ENCODE measurements at regions not wholly inside any gene's neighbourhood (a gene's known extent, or its start where the extent isn't known, plus 50 kb on each side); places are given as distances from the start of the nearest gene placed in this dataset.

DNA sequence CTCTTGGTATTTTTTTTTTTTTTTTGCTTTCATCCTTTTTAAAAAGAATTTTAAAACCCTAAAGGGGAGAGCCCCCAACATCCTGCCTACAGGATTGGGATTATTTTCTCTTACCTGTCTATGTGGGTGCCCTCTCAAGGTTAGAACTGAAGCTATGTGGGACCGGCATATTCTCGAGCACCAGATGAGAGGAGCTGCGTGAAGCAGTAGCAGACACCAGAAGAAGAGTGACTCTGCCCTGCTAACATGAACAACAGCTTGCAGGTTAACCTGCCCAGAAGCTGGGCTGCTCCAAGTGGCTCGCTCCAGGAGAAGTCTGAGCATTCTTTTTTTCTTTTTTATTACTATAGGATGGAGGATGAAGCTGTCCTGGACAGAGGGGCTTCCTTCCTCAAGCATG, 102.6 kb upstream of the SLC4A4 start:
- DNase-seq (ENCODE audit: low spot score in 2 of 2), result no peak
- no peak for FAIRE-seq

DNA sequence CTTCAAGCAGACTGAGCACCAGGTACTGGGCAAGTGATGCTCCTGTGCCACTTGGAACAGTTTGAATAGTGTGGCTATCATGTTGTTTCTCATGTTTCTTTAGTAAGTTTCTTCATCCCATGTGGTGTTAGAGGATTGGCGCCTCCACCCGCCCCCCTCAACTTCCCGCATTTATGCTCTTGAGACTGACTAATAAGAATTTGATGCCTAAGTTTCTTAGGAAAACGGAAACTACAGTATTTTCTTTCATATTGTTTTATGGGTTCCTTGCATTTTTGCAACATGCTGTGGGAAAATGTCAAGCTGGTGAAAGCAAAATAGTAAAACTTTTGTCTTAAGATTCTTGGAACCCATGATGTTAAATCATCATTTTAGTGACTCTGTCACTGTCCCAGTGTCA, 101.2 kb upstream of the SLC4A4 start:
- no peak for FAIRE-seq
- no peak for DNase-seq (ENCODE audit: low spot score in 2 of 2)

DNA sequence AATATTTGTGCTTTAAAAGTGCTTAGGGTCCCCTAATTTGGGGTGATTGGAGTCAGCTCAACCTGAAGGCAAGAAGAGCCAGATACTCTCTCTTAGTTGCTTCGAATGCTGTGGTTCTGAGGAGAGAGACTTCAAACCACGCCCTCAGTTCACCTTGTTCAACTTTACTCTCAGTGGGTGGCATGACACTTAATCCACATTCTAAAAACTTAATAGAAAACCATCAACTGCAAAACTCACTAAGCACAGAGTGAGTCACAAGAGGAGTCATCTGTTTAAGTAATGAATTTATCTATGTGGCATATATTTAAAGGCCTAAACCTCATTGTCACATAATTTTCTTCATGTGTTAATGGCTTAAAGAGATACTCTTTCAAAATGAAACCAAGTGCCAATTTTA, 99.5 kb upstream of the SLC4A4 start:
- FAIRE-seq, result no peak
- no peak for DNase-seq (ENCODE audit: low spot score in 2 of 2)

DNA sequence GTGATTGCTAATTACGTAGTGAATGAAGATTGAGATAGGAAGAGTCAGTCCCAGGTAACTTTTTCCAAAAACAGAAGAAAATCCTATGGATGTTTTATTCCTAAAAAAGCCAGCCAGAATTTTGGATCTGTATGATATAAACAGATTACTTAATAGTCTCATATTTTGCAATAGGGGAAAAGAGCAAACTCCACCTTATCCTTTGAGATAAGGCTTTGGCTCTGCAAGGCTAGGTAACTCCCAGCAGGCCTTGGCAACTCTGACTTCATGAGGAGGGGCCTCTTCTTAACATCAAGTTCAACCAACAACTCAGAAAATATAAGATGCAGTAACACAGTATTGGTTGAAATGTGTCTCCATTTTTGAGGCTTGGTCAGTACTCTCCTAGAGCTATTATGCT, 98.7 kb upstream of the SLC4A4 start:
- no peak for DNase-seq (ENCODE audit: low spot score in 2 of 2)
- FAIRE-seq, result no peak

DNA sequence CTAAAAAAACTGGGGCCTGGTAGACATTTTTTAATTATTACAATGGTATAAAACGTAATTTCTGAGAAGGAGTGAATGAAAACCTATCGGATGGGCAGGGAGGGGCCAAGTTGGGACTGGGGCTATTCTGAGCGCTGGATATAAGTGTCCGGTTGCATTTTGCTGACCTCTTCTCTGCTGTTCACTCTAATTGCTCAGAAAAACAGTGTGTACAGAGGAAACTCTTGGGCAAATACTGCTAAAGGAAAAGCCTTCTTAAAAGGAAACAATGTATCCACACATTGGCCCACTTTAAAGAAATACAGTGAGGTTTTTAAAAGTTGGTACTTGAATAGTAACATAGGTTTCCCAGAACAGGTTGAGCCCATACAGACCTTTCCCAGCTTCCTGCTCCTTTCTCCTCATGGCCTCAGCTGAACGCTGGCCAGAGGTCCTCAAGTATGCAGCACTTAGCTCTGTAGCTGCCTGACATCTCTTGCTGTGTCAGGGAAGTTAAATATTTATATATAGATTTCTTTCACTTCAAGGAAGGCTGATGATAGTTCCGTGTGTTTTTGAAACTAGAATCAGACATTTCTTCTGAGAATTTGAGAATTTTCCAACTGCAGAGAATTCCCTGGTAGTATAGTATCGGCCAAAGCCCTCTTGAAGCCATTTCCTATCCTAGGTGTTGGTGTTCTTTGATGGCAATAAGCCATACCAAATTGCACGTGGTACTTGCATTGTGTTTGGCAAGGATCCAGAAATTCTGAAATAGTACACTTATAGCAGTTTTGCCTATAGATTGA, 97.1 kb upstream of the SLC4A4 start:
- FAIRE-seq, result no peak
- DNase-seq (ENCODE audit: low spot score in 2 of 2), result no peak

DNA sequence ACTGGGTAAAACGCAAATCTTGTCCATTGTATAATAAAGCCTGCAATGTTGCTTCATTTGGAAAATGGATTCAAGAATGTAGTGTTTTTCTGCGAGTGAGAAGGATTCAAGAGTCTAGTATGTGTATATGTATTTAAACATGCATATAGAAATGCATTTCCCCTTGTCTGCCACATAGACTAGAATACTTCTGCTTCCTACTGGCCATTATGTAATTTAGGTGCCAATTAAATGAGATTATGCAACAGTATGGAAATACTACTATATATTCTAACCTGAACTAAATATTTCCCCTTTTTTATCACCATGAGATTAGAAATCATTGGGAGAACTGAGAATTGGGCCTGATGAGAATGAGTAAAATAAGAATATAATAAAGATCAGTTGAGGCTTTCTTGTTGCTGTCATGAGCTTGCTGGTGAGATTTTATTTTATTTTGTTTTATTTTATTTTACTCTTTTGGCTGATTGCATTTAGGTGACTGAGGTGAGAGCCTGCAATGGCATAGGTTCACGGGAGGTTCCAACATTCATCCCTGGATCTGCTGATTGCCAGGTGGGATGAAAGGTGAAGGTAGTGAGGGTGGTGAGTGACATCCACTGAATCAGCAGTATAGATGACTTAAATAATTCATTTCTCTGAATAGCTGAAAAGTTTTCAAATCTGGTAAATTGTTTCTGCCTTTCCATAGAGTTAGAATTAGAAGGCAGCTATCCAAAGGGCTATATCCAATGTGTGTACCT, 95.6 kb upstream of the SLC4A4 start:
- FAIRE-seq (no peak), DNase-seq (ENCODE audit: low spot score in 2 of 2) (no peak)

DNA sequence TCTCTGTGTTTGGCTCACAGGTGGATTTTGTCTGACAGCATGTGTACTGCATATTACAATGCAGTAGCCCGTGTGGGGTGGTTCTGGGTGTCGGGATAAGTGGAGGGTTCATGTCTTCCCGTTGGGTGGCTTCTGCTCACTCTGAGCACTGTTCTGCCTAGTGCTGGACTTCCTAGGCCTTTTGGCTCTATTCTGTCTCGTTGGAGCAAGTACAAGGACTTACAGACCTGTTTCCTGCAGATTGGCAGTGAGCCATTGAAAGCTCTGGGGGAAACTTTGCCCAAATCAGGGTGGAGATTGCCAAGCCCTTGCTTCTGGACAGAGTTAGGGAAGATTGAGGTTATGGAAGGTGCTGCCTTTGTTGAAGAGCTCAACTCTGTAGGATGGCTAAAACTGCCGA, 91.1 kb upstream of the SLC4A4 start:
- FAIRE-seq (no peak), DNase-seq (ENCODE audit: low spot score in 2 of 2) (no peak)

DNA sequence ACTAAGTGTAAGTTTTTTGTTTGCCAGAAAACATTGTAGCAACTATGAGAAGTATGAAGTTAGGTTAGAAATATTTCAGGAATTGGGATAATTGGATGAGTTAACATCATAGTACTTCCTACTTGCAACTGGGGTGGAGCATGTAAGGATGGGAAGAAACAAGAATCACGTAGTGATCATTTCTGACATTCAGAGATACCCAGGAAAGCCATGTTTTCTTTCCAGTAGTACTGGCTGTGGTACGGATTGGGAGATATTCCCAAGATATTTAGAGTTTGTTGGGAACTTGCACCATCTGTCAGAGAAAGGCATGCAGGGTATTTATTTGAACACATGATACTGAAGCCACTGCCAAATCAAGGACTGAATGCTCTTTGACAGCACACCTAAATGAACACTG, 87.6 kb upstream of the SLC4A4 start:
- no peak for FAIRE-seq
- no peak for DNase-seq (ENCODE audit: low spot score in 2 of 2)

DNA sequence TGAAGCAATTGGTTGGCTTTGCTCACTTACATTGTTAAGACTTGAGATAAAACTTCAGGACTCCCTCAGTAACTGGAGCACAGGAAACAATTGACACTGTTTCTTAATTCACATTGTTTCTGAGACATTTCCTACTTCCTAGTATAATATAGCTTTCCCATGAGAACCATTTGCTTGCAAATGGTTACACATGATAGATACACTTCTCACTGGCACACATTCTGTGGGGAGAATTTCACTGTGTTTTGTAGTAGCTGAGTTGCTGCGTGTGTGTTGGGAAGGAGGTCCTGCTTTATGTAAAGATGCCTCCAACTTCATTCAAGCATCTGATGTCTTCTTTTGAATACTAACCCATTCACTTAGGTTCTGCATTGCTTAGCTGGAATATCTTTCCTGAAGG, 85.3 kb upstream of the SLC4A4 start:
- DNase-seq (ENCODE audit: low spot score in 2 of 2) (no peak), FAIRE-seq (no peak)

DNA sequence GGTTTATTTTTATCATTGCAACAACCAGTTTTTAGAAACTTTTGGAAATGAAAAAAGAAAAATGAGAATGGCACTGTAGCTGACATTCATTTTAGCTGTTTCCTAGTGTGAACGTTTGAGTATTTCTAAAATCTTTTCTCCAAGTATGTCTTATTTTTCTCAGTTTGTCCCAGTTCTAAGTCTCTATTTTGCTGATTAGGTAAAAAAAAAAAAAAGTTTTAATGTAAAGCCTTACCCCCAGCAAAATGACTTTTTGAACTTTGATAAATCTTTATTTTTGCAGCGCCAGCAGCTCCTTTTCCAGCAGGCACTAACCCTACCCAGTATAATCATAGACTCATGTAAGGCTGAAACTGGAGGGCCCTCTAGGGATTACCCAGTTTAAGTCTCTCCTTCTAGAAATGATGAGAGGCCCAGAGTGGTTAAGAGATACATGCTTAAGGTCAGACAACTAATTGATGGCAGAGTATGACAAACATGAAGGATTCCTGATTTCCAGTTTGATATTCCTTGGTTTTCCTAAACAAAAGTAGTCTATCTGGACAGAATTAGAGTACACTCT, 84.3 kb upstream of the SLC4A4 start:
- FAIRE-seq (no peak), DNase-seq (ENCODE audit: low spot score in 2 of 2) (no peak)

DNA sequence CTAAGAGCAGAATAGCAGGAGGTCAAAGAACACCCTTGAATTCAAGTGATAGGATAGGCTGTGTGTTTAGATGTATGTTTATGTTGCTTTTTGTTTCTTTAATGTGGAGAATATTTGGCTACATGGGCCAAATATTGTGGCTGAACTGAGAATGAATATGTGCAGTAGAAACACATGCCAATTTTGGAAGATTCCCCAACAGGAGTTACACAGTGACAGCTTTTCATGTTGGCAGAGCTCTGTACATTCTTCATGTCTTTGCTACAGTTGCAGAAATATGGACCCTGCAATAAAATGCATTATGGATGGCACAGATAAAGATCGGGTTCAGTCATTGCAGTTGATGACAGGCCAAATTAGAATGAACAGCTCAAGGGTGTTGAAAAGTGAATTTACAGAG, 82.8 kb upstream of the SLC4A4 start:
- DNase-seq (ENCODE audit: low spot score in 2 of 2) (no peak), FAIRE-seq (no peak)

DNA sequence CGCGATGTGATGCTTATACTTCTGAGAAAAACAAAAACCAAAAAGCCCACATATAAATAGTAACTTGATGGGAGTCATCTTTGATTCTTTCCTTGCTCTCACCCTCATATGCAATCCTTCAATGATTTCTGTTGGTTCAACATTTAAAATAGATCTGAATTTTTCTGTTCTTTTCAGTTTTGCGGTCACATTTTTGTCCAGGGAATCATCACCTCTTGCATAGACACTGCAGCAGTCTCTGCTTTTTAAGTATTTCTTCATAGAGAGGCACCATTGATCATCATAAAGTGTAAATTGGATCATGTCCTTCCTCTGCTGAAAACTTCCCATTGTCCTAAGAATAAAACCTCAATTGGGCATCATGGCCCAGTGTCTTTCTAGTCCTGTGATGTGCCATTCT, 81.1 kb upstream of the SLC4A4 start:
- no peak for FAIRE-seq

DNA sequence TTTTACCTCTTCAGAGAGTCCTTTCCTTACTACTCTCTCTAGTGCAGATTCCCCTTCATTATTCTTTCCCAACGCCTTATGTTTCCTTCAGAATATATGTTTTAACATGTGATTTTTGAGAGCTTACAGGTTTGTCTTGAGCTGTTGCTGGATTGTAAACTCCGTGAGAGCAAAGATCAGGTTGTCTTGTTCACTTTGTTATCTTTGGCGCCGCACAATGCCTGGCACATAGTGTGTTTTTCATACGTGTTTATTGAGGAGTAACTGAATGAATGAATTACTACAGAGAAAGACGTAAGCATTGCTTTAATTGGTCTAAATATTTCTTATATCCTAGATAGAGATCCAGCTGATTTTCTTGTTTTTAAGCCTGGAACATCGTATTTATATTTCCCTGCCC, 80.5 kb upstream of the SLC4A4 start:
- no peak for DNase-seq (ENCODE audit: low spot score in 2 of 2)
- no peak for FAIRE-seq

More for the DNA sequence above, 81.1 kb upstream of the SLC4A4 start:
- no peak for DNase-seq (ENCODE audit: low spot score in 2 of 2)

DNA sequence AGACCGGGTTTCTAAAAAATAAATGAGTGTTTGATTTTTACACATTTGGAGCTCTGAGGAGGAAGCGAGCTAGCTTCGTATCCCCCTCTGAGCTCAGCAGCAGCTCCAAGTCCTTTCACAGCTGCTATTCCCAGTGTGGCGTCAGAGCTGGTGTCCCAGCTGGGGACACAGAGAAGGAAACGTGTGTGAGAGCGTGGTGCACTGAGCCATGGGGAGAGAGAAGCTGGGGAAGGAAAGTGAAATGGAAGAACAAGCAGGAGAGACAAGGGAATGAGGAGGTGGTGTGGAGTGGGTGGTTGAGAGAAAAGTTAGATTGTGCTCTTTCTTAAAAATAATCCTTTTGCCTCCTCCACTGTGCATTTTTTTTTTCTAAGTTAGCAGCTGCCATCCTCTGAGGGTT, 79.5 kb upstream of the SLC4A4 start:
- FAIRE-seq (no peak), DNase-seq (ENCODE audit: low spot score in 2 of 2) (no peak)

DNA sequence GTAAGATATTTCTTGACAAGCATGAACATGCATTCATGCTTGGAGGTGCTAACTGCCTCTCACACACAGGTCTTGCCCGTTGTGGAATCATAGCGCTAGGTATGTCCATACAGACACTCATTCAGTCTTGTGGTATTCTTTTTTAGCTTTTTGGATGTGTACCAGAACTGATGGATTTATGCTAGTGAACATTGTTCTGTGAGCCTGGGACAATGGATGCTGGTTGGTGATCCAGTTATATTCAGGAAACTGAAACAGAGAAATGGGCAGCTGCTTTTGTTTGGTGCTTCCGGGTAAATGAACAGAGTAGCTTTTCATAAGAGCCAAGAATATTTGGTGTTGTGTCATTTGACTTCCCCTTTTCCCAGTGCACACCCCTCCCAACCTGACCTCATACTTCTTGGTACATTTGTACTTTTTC, 78.9 kb upstream of the SLC4A4 start:
- DNase-seq (ENCODE audit: low spot score in 2 of 2) (peak in 1 of 2 donors; percentile 1), FAIRE-seq (no peak)

DNA sequence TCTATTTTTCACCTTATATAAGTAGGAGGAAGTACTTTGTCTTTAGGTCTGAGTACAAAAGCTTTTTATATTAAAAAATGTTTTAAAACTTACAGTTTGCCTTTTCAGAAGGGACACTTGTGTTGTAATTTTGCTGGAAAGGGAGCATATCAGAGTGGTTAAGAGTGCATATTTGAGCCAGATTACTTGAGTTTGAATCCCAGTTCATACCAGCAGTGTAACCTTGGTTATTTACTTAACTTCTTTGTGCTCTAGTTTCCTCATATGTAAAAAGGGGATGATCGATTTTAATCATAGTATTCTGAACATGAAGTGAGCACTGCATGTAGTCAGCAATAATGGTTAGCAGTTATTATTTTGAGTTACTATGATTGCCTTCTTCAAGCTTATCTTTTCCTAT, 78.3 kb upstream of the SLC4A4 start:
- FAIRE-seq, result no peak
- DNase-seq (ENCODE audit: low spot score in 2 of 2), result no peak

DNA sequence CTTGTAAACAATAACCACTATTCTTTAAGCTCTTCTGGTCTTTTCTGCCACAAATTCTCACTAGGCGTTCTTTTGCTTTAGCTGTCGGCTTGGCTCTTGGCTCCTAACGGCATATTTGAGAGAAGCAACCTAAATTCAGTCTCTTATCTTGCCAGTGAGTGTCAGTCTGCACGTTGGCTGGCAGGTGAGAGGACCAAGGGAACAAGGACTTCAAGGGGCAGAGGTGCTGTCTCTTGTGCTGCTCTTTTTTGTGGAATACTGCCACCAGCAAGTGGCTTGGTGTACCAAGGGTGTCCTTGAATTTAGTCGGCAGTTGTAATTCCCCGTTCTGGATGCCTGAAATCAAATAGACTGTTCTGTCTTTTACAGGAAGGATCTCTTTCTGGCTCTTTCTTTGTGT, 77.8 kb upstream of the SLC4A4 start:
- DNase-seq (ENCODE audit: low spot score in 2 of 2) (no peak), FAIRE-seq (no peak)

DNA sequence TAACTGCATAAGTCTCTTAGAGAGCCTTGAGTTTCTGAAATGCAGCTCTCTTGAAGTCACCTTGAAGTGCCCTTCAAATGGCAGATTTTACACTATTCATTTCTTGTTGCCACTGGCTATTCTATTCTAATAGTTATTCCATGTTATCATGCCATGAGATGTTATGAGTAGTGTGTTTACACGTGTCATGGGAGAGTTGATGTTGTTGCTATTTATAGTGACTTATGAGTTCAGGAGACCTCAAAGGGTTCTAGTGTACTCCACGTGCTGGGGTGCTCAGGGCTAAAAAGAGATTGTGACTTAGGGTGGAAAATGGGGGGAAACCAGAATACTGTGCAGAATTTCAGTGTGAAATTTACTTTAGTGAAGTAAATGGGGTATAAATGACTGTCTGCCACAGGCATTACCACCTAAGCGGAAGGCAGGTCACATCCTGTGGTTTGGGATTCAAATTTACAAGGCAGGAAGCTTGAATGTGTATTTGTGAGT, 77.1 kb upstream of the SLC4A4 start:
- DNase-seq (ENCODE audit: low spot score in 2 of 2), result no peak
- FAIRE-seq, result no peak

DNA sequence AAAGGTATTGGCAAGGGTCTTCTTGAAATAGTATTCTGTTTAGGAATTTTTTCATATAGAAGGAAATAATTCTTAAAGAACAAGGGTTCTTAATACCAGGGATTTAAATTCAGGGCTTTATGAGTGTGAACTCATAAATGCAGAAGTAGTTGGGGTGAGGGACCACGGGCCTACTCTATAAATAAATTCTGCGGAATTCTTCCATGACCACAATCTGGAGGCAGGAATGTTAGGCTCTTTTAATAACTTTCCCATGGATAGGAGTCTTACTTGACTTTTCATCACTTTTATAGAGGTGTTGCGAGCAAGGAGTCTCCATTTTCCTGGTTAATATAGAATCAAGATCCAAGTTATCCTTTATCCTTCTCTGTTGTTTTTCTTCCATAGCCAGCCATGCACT, 76.7 kb upstream of the SLC4A4 start:
- DNase-seq (ENCODE audit: low spot score in 2 of 2) (no peak), FAIRE-seq (no peak)

DNA sequence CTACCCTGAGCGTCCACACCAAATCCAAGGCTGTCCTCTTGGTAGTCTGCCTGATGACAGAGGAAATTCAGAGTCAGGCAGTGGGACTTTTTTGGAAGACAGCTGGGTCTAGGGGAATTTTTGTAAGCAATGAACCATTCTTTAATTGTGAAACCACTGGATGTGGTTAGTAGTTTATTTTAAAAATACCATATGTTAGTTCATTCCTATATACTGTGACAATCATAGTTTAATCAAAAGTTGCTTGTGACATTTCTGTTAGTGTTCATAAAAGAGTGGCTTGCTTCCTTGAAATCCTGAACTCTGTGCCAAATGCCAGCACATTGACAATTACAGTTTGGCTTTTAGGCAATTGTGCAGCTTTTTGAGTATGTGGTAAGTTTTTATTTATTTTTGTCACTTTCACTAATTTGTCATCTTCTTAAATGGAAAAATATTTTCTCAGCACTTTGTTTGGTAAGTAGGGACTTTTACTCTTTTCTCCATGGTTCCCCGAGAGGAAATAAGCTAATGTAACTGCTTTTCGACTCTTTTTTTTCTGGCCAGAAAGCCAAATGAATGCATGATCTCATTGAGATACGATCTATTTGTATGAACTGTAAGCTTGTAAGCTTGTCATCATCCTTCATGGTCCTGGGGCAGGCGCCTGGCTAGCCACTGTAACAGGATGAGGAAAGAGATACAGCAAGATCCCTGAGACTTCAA, 72.6 kb upstream of the SLC4A4 start:
- DNase-seq (ENCODE audit: low spot score in 2 of 2) (no peak), FAIRE-seq (no peak)

DNA sequence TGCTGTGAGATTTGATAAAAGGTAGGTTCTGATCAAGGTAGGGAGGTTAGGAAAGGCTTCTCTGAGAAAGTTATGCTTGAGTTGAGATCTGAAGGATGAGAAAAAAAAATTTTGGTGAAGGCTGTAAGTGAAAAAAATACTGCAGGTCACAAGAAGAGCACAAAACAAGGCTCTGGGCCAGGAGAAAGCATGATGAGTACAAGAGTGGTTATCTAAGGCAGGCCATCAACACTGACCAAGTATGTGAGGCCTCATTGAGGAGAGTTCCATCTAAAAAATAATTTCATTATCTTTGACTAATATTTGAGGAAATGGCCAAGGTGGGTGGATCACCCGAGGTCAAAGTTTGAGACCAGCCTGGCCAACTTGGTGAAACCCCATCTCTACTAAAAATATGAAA, 71.6 kb upstream of the SLC4A4 start:
- DNase-seq (ENCODE audit: low spot score in 2 of 2), result no peak
- FAIRE-seq, result no peak

All from frontal cortex (tissue), 3 donors.